ENCODE measurements at regions not wholly inside any gene's neighbourhood (a gene's known extent, or its start where the extent isn't known, plus 50 kb on each side); places are given as distances from the start of the nearest gene placed in this dataset.
A peak's percentile ranks its signal among the peaks of the same experiment; 100 is the strongest.
"Not testable (repeated sequence)": the region's sequence is repeated elsewhere in the genome, so short reads cannot be mapped to it uniquely, and the experiment has no call there.

- DNase-seq (ENCODE audit: low spot score), result no peak
Measured at GRCh38 chr2:17363846-17364245, 154.4 kb downstream of the RAD51AP2 start.

GRCh38 chr2:17362956-17363355 is 155.3 kb downstream of the RAD51AP2 start:
- no peak for DNase-seq (ENCODE audit: low spot score)

GRCh38 chr2:17355608-17356329 is 162.5 kb downstream of the RAD51AP2 start:
- peak; percentile 33 for DNase-seq (ENCODE audit: low spot score)

GRCh38 chr2:17353263-17353662 is 165.0 kb downstream of the RAD51AP2 start:
- no peak for DNase-seq (ENCODE audit: low spot score)

GRCh38 chr2:17342692-17343091 is 175.5 kb downstream of the RAD51AP2 start:
- DNase-seq (ENCODE audit: low spot score), result not testable (repeated sequence)

- DNase-seq (ENCODE audit: low spot score), result no peak
Measured at GRCh38 chr2:17337507-17337906, 180.7 kb downstream of the RAD51AP2 start.

GRCh38 chr2:17336458-17336857 is 181.8 kb downstream of the RAD51AP2 start:
- DNase-seq (ENCODE audit: low spot score), result no peak

- DNase-seq (ENCODE audit: low spot score), result no peak
Measured at GRCh38 chr2:17334300-17334699, 183.9 kb downstream of the RAD51AP2 start.

GRCh38 chr2:17331636-17332035 is 186.6 kb downstream of the RAD51AP2 start:
- DNase-seq (ENCODE audit: low spot score), result no peak

- no peak for DNase-seq (ENCODE audit: low spot score)
Measured at GRCh38 chr2:17328161-17328560, 190.1 kb downstream of the RAD51AP2 start.

GRCh38 chr2:17327649-17328048 is 190.6 kb downstream of the RAD51AP2 start:
- no peak for DNase-seq (ENCODE audit: low spot score)

- peak; percentile 33 for DNase-seq (ENCODE audit: low spot score)
Measured at GRCh38 chr2:17326717-17327116, 191.5 kb downstream of the RAD51AP2 start.

- DNase-seq (ENCODE audit: low spot score), result no peak
Measured at GRCh38 chr2:17323697-17324096, 194.5 kb downstream of the RAD51AP2 start.

- no peak for DNase-seq (ENCODE audit: low spot score)
Measured at GRCh38 chr2:17322461-17322860, 195.8 kb downstream of the RAD51AP2 start.

- no peak for DNase-seq (ENCODE audit: low spot score)
Measured at GRCh38 chr2:17319090-17319489, 199.2 kb downstream of the RAD51AP2 start.

- DNase-seq (ENCODE audit: low spot score), result no peak
Measured at GRCh38 chr2:17318013-17318412, 200.2 kb downstream of the RAD51AP2 start.

- no peak for DNase-seq (ENCODE audit: low spot score)
Measured at GRCh38 chr2:17317439-17317976, 200.7 kb downstream of the RAD51AP2 start.

GRCh38 chr2:17313261-17313660 is 205.0 kb downstream of the RAD51AP2 start:
- DNase-seq (ENCODE audit: low spot score), result no peak

GRCh38 chr2:17311771-17312511 is 206.3 kb downstream of the RAD51AP2 start:
- DNase-seq (ENCODE audit: low spot score), result no peak

- DNase-seq (ENCODE audit: low spot score), result no peak
Measured at GRCh38 chr2:17311106-17311619, 207.1 kb downstream of the RAD51AP2 start.

GRCh38 chr2:17309741-17310339 is 208.4 kb downstream of the RAD51AP2 start:
- DNase-seq (ENCODE audit: low spot score), result peak; percentile 68

- no peak for DNase-seq (ENCODE audit: low spot score)
Measured at GRCh38 chr2:17309181-17309580, 209.1 kb downstream of the RAD51AP2 start.

GRCh38 chr2:17306706-17307105 is 211.5 kb downstream of the RAD51AP2 start:
- no peak for DNase-seq (ENCODE audit: low spot score)

All from LoVo (cell line).